ENCODE measurements at regions not wholly inside any gene's neighbourhood (a gene's known extent, or its start where the extent isn't known, plus 50 kb on each side); places are given as distances from the start of the nearest gene placed in this dataset.

DNA sequence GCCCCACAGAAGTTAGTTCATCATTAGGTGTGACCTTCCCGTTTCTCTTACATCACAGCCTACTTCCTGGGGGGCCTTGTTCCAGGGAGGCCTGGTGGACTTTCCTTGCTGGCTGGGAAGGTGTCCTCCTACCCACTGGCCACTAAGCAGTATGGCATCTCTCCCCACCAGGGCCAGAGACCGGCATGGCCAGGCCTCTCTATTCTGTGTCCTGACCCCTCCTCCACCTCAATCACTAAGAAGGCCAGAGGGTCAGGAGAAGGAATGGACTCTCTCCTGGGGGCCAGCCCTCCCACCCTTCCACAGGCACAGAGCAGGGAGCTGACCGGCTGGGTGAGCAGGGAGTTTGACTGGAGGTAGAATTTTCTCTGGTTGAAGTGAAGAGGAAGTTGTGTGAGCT lies 81.9 kb downstream of the PJA1 start:
- no peak for DNase-seq

DNA sequence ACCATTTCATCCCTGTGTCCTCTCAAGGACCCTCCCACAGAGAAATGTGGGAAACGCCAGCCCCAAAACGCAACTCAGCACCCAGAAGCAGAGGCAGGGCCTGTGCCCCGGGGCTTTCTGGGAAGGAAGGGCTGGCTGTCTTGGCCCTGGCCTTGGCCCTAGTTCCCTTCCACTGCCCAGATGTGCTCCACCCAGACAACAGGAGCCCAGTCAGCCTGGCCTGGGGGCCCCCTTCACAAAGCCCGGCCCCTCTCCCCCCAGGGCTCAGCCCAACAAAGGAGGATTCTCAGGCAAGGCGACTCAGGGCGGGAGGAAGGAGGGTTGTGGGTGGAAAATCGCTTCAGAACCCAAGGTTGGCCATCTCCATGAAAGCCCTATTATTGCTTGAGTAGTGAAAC lies 82.5 kb downstream of the PJA1 start:
- no peak for DNase-seq

DNA sequence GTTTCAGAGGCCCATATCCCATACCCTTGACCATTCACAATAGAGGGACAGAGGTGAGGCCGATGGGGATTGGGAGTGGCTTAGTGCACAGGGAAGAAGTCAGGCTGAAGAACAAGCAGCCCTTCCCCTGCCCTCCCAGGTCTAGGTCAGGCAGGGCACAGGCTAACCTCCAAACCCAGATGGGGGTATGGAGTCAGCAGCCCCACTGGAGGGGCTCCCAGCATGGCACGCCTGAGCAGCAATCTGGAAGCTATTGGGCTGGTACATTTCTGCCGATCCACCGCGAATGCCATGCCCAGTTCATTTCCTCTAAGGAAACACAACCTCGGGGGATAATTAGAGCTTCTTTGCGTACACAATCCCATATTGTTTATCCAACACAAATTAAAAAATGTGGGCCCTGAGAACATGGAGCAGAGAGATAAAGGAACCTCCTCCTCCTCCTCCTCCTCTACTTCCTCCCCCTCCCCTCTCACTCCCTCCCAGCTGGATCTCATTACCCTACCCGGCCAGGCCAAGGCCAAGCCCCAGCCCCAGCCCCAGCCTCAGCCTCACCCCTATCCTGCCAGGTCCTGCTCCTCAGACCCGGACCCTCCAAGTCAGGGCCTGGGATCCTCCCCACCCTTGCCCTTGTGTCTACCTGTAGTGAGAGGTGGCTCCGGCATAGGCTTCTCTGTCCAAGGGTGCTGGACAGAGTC lies 83.0 kb downstream of the PJA1 start:
- no peak for DNase-seq

DNA sequence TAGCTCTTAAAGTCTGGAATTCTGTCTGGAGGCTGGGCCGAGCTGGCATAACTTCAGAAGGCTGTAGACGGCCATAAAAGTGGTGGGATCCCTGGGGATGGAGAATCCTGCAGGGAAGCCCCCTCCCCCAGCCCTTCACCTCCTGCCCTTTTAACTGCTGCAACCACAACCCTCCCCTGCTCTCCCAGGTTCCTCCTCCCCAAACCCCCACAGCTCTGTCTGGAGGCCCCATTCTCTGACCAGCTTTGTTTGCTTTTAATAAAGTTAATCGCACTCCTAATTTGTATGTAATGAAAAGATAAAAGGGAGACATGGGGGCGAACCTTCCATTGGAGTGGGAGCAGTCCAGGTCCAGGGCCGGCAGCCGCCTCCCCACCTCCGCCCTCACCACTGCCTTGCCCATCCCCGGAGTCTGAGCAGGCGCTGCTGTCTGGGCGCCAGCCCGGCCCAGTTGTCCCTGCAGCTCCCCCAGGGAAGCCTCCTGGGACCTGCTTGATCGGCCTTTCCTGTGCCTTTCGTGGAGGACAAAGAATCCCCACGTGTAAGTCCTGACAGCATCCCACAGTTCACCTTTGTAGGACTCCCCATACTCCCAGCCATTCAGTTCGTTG lies 84.3 kb downstream of the PJA1 start:
- DNase-seq = no peak

DNA sequence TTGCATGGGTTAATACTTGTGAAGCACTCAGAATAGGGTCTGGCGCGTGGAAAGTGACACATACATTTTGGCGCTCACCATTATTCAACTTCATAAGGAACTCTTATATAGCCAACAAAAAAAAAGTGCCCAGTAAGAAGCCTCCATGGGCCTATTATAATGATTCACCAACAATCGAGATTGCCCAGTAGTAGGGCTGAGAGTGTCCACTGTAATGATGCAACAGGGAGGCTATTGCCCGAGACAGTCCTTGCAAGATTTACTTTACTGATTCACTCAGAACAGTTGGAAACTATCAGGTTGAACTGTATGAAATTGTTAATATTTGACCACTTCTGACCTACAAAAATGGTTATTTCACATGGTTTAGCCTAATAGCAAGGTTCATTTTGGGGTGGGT lies 86.0 kb downstream of the PJA1 start:
- DNase-seq = no peak

DNA sequence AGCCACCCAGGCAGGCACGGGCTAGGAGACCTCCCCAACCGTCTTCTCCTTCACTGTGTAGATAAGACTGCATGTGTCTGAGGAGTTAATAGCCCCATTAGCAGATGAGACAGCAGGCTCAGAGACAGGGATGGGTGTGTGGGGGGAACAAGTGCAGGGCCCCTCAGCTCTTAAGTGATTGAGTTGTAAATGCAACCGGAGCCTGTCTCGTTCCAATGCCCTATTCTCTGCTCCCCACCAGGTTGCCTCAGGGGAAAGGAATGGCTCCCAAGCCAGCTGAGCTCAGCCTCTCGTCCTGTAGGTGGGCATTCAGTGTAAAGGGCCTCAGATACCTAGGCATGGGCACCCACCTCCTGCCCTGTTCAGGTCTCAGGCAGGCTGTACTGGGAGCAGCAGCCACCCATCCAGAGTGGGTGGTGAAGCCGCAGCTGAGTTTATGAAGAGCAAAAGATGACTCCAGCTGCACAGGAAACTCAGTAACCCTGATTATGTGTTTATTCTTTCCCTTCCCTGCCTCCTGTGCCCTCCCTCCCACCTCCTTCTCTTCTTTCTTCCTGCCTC lies 87.3 kb downstream of the PJA1 start:
- no peak for DNase-seq

DNA sequence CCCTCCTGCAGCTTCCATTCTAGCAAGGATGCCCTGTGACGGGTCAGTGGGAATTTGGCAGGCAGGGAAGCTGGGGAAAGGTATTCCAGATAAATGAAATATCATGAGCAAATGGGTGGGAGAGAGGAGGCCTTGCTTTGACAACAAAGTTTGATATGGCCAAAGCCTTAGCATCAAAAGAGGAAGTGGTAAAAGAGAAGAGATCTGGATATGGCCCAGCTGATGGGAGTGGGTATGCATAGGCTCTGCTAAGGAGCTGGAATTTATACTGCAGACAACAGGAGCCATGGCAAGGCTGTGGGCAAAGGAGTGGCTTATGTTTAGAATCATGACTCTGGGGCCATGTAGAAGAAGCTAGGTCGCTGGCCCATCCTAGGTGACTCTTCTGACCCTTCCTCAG lies 89.2 kb downstream of the PJA1 start:
- no peak for DNase-seq

DNA sequence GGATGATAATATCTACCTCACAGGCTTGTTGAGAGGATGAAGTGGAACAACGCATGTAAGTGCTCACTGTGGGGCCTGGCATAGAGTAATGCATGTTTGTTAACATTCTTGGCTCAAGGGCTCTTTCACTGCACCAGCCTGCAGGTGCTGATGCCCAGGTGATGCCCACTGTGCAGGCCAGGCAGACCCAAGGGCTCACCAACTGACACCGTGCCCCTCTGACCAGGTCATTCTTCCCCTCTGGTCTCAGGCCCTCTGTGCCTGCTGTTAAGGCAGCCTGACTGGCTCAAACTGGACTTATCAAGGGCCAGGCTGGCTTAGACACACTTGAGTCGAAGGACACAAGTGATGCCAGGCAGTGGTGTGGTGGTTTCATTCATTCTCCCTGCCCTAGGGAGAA lies 90.5 kb downstream of the PJA1 start:
- DNase-seq = no peak

DNA sequence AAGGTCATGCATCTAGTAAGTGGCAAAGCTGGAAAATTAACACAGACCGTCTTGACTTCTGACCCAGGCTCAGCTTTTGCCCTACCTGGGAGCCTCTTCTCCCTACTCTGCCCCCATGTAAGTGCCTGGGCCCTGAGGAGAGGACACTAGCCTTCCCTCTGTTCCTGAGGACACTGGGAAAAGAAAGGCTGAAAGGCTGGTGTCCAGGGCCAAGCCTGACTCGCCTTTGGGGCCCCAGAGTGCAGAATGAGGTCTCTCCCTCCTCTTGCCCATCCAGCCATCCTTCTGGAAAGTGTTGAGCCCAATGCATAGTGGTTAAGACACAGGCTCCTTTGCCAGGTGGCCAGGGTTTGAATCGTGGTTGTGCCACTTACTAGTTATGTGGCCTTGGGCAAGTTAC lies 91.5 kb downstream of the PJA1 start:
- no peak for DNase-seq

DNA sequence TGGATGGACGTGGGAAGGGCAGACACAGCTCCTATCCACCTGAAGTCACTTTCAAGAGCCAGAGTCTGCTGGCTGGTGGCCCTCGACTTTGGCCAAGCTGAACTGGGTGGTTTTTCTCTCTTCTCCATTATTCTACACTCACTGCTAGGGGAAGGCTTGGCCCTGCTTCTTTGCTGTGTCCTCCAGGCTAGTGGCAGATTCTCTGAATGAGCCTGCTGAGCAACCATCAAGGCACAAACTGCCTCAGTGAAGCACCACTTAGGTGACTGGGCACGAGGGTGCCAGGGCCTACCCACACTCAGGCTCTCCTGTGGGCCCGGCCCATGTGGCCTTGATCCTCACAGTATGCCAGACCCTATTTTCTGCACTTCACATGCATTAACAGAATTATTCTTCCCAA lies 92.0 kb downstream of the PJA1 start:
- no peak for DNase-seq

DNA sequence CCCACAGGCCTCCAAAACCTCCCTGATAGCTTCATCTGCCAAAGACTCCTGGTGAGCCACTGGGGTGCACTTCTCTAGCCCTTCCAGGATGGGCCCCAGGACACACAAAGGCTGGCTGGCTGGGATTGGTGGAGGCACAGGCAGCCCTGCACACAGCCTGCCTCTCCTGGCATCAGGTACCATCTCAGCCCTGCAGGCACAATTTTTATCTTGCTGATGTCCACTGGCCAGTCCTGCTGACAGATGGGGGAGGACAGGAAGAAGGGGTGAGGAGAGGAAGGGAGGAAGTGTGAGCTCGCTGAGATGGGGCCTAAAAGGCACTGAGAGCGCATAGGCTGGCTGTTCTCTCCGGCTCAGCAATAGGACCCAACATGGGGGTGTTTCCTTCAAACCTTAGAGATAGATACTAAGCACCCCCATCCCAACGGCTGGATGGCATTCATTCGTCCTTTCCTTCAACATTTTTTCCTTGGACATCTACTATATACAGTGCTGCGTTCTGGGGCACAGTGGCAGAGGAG lies 92.7 kb downstream of the PJA1 start:
- no peak for DNase-seq

DNA sequence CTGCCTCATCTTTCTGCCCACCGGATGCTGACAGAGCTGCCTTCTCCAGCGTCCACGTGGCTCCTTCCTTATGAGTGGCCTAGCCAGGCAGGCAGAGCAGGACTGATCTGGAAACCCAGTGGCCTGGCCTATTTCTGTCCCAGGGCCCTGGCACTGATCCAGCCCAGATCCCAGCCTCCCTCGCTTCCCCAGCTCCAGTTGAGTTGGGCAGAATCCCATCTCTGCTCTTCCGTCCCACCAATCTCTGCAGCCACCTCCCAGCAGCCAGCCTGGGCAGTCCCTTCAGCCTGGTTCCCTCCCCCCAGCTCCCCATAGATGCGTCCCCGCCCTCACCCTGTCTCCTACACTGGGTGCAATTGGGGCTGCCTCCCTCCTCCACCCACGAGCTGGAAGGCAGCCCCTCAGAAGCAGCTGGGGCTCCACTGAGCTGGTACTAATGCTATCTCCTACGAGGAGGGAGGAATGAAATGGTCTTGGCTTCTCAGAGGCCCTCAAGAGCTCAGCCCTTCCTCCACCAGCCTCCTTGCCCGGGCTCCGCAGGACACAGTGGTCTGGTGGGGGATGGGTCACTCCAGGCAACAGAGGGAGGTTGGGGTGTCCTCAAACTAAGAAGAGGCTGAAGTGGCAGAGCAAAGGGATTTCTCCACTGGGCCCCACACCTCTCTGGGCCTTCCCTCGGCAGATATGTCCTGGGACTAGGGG lies 94.2 kb downstream of the PJA1 start:
- DNase-seq = no peak

DNA sequence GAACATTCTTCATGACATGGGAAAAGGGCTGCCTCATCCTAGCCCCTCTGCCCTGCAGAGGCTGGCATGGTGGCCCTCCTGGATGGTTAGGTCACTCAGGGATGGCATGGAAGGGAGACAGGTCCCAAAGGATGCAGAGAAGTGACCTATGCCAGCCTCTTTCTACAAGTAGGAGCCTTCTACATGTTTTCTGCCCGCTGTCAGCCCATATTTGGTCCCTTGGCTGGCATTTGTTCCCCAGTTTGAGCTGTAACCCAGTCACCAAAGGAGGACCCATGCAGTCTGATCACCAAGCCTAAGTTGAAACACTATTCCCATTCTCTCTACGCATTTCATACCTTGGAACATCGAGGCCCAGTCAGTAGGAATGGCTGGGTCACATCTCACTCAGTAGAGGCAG lies 95.4 kb downstream of the PJA1 start:
- no peak for DNase-seq

DNA sequence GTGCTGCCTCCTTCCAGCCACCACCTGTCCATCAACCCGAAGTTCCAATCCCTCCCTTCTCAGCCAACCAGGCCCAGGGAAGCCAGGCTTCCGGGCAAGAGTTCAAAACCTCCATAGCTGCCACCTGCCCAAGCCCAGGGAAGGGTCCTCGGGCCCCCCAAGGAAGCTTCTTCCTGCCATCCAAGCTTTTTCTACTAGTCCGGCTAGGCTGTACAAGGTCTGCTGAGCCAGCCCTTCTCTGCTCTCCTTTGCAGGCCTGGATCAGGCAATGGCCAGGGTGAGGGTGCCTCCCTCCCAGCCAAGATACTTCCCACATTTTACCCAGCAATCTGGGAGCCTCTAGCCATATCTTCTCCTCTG lies 96.2 kb downstream of the PJA1 start:
- no peak for DNase-seq

DNA sequence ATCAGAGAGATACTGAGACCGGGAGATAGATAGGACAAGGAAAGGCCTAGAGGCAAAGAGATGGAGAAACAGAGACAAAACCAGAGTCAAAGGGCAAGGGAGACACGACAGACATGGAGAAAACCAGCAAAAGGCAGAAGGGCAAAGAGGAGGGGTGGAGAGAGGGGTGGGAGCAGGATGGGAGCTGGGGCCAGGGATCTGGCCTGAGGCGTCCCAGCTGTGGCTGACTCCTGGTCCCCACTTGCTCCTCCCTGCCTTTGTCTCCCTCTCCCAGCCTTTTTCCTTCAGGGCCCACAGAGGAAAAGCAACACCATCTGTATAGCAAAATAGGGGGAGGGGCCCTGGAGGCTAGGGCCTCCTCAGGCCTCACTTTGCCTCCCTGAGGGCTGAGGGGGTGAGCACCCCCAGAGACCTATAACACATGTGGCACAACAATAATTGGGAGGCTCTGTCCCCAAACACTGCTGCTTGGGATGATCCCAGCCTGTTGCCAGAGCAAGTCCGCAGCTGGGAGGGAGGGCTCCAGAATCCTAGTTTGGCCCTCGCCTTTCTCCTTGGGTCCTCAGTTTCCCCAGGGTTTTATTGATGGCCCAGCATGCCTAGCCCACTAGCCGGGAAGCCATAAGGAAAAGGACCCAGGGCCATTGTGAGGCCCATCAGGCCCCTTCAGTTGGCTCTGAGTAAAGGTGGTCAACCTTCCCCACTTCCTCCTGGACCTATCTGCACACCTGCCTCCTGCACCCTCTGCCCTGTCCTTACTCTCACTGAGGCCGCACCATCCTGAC lies 96.8 kb downstream of the PJA1 start:
- no peak for DNase-seq

DNA sequence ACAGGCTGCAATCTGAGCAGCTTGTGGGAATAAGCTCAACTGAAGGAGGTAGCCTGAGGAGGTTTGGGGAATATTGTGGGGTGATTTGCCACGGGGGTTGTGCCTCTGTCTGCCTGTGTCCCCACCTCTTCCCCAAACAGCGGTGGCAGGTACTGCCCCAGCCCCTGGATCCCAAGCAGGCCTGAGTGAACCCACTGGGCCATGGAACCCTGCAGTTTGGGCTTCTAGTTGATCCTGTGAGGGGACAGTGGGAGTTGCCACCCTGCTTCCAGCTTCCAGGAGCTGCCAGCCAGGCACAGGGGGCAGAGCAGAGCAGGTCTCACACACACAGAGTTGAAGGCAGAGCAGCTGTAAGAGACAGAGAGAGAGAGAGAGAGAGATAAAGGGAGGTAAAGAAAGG lies 97.4 kb downstream of the PJA1 start:
- DNase-seq = no peak

DNA sequence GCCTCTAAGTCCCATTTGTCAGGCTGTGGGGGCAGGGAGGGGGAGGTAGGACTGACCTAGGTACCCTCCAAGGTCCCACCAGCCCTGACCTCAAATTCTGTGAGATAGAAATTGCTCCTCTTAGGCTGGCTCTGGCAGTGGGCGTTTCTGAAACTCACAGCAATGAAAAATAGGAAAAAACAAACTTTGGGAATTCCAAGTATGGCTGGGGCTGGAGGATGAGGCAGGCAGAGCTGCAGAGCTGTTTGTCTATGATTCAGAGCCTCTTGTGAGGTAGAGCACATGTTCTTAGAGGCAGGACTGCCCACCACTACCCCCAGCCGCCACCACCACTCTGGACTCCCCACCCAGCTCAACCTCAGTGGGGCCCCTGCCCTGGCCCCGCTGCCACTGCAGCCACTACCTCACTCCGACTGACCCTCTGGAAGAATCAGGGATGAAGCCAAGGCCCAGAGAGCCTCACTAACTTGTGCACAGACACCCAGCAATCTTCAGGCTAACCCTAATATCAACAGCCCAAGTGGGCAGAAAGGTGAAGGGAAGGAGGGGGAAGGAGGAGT lies 98.2 kb downstream of the PJA1 start:
- peak; percentile 34 for DNase-seq

DNA sequence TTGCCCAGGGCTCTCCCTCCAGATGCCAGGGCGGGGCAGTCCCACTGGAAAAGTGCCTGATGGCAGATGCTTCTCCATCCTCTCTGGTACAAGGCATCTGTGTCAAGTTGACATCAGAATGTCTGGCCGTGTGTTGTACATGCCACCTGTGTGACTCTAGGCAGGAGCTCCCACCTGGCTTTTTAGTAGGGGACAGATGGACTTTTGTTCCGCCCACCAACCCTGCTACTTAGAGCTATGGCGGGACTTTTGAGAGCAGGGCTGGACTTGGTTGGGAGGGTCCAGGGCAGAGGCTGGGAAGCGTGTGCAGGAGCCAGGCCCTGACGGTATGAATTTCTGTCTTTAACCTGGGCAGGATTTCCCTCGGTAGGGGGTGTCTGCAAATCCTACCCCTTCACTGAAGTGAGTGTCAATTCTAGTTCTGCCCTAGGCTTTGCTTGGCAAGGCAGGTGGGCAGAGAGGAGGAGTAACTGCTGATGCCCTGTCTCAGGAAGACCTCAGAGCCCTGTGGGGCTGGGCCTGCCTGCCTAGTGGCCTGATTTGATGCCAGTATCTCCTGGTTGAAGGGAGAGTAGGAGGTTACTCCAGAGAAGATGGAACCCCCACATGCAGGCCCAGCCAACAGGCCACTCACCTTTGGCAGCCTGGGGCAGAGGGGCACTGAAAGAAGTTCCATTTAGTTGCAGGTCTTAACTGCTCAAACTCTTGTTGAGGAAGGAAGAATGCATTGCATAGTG lies 99.1 kb downstream of the PJA1 start:
- DNase-seq = no peak

DNA sequence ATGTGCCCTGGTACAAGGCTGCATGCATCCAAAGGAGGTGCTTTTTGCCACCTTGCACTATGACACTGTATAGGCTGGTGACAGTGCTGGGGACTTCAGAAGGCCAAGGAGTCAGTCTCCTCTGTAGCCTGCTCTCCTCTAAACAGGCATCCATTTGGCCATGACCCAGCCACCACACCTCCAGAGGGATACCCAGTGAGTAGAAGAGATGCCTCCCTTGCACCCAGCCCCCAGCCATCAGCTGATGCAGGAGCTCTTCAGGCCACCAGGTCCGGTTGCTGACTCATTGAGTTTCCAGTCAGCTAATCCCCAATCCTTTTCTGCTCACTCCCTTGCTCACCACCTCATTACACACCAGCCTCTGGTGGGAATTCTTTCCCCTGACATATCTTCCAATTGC lies 99.8 kb downstream of the PJA1 start:
- peak; percentile 28 for DNase-seq

DNA sequence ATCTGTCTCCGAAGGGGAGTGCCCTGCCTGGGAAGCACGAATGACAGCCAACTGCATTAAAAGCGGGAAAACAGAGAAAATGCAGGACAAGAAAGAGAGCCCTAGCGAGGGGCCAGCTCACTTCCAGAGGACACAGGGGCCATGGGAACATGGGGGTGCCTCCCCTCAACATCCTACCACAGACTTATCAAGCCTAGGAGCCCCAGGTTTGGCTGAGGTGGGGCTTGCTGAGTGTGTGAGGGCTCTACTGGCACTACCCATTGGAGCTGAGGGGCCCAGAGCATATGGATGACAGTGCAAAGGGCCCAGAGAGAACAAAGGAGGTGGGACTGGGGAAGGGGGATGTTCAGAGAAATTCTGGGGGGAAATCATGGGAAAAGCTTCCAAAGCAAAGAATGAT lies 101.8 kb downstream of the PJA1 start:
- DNase-seq = no peak

DNA sequence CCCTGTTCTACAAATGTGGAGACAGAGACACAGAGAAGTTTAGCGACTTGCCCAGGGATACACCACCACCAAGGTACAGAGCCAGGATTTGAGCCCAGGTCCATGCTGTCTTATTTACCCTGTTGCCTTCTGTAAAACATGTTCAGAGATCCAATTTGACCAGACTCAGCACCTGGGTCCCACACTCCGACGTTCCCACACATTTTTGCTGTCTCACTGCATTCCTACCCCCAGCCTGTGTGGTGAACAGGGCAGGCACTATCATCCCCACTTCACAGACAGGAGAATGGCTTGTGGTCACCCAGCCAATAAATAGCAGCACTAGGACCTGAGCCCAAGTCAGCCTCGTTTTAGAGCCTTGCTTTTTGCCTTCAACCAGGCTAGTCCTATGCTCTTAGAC lies 102.8 kb downstream of the PJA1 start:
- DNase-seq = no peak

Data from fibroblast of skin of scalp (primary cell).